ENCODE measurements at regions not wholly inside any gene's neighbourhood (a gene's known extent, or its start where the extent isn't known, plus 50 kb on each side); places are given as distances from the start of the nearest gene placed in this dataset.

DNA sequence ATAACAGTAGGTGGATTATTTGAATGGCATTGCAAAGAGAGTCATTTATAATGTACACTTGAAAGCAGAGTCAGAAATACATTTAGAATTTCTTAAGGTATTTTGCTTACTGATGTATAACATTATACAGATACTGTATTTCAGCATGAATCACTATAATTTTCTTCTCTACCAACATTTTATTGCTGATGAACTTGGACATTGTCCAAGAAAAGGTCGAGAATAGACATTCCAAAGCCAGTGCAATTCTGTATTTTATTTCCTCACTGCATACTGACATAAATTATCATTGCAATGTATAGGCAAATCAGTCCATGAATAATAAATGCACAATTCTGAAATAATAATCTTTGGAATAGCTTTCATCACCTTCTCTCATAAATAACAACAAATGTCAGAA is 1420.0 kb upstream of the EYS start:
- Histone ChIP-seq H4K20me1 (replicated peaks; ENCODE audit: control insufficient read depth, extremely low read depth, insufficient read depth, low read length) (no peaks in the 10 kb centered on the region), H3K9ac (replicated peaks; ENCODE audit: extremely low read depth, insufficient read depth, low read length) (no peak overlapping the region), H3K36me3 (ENCODE audit: control insufficient read depth in 2 of 2, extremely low read depth in 1 of 2, insufficient read depth in 2 of 2, low read length in 2 of 2) (no peaks in the 10 kb centered on the region), H2AFZ (ENCODE audit: low read depth, low read length) (no peak overlapping the region), H3K4me2 (ENCODE audit: insufficient read depth, low read length) (no peak overlapping the region), H3K27me3 (ENCODE audit: control insufficient read depth in 2 of 2, insufficient read depth in 2 of 2, low read length in 2 of 2) (no peaks in the 10 kb centered on the region), H3K4me1 (ENCODE audit: control insufficient read depth, extremely low read depth, insufficient read depth, low read length) (no peaks in the 10 kb centered on the region), H3K79me2 (ENCODE audit: control insufficient read depth, insufficient read depth, low read length) (no peaks in the 10 kb centered on the region), H3K27ac (ENCODE audit: insufficient read depth, low read depth, low read length) (no peak overlapping the region), H3K9me1 (replicated peaks; ENCODE audit: control insufficient read depth, extremely low read depth, insufficient read depth, low read length) (no peaks in the 10 kb centered on the region), H3K4me3 (replicated peaks in 1 of 3; ENCODE audit: insufficient read depth in 1 of 3, low read depth in 1 of 3, low read length in 3 of 3) (no peak overlapping the region), H3K9me3 (replicated peaks; ENCODE audit: control insufficient read depth, insufficient read depth, low read length) (peaks cover 5% of the 10 kb centered on the region)
- dilution Hi-C loops (cut with MboI; ENCODE audit: extremely low pct_ligation_motif_present, low sequenced_read_pairs) (no loop called here), intact Hi-C loops (cut with micrococcal nuclease) (no loop called here)
- ChIA-PET POLR2A (no interaction called here), CTCF (no interaction called here)
- TF ChIP-seq JUN (IDR thresholded peaks at IDR 0.05; ENCODE audit: borderline replicate concordance, insufficient read depth, insufficient read length, low read depth) (no peak), FOS (IDR thresholded peaks at IDR 0.05; ENCODE audit: borderline replicate concordance, insufficient read depth, low read length) (no peak), MYC (IDR thresholded peaks at IDR 0.05; ENCODE audit: low read depth, low read length) (no peak)
- TF ChIP-seq, protein P1, sequence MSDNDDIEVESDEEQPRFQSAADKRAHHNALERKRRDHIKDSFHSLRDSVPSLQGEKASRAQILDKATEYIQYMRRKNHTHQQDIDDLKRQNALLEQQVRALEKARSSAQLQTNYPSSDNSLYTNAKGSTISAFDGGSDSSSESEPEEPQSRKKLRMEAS (IDR thresholded peaks at IDR 0.05; ENCODE audit: insufficient read depth, insufficient read length), result no peak
- FAIRE-seq (no peak), DNase-seq (ENCODE audit: low read depth, low spot score) (no peak)
- BruUV-seq (replicated peaks), result no TSS peak

DNA sequence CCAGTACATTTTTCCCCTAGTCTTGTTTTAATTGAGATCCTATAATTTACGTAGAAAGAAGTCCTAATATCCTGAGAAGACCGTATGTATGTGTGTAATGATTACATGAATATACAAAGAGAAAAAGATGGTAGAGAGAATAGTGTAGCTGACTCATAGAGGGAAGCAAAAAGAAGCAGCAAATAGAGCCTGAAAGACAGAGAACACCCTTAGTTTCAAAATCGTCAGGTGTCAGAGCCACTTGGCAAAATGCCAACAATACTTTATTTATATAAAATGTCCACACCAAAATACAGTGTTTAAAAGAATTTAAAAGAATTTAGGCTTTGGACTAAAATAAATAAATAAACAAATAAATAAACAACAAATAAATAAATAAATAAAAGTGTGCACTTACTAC is 1414.1 kb upstream of the EYS start:
- POLR2A ChIA-PET, result no interaction called here
- FAIRE-seq (no peak), DNase-seq (ENCODE audit: low read depth, low spot score) (no peak)
- Histone ChIP-seq H3K4me2 (ENCODE audit: insufficient read depth, low read length) (no peak overlapping the region), H3K27ac (ENCODE audit: insufficient read depth, low read depth, low read length) (no peak overlapping the region), H3K36me3 (ENCODE audit: control insufficient read depth in 2 of 2, extremely low read depth in 1 of 2, insufficient read depth in 2 of 2, low read length in 2 of 2) (no peaks in the 10 kb centered on the region), H3K4me1 (ENCODE audit: control insufficient read depth, extremely low read depth, insufficient read depth, low read length) (no peaks in the 10 kb centered on the region), H2AFZ (ENCODE audit: low read depth, low read length) (no peak overlapping the region), H3K79me2 (ENCODE audit: control insufficient read depth, insufficient read depth, low read length) (no peaks in the 10 kb centered on the region), H4K20me1 (replicated peaks; ENCODE audit: control insufficient read depth, extremely low read depth, insufficient read depth, low read length) (no peaks in the 10 kb centered on the region), H3K9ac (replicated peaks; ENCODE audit: extremely low read depth, insufficient read depth, low read length) (no peak overlapping the region), H3K27me3 (ENCODE audit: control insufficient read depth in 2 of 2, insufficient read depth in 2 of 2, low read length in 2 of 2) (no peaks in the 10 kb centered on the region), H3K9me3 (replicated peaks; ENCODE audit: control insufficient read depth, insufficient read depth, low read length) (peaks cover 5% of the 10 kb centered on the region), H3K4me3 (replicated peaks in 1 of 3; ENCODE audit: insufficient read depth in 1 of 3, low read depth in 1 of 3, low read length in 3 of 3) (no peak overlapping the region), H3K9me1 (replicated peaks; ENCODE audit: control insufficient read depth, extremely low read depth, insufficient read depth, low read length) (no peaks in the 10 kb centered on the region)
- BruUV-seq (replicated peaks), result no TSS peak
- intact Hi-C loops (cut with micrococcal nuclease), result no loop called here
- dilution Hi-C loops (cut with MboI; ENCODE audit: extremely low pct_ligation_motif_present, low sequenced_read_pairs), result no loop called here
- TF ChIP-seq, protein P2, sequence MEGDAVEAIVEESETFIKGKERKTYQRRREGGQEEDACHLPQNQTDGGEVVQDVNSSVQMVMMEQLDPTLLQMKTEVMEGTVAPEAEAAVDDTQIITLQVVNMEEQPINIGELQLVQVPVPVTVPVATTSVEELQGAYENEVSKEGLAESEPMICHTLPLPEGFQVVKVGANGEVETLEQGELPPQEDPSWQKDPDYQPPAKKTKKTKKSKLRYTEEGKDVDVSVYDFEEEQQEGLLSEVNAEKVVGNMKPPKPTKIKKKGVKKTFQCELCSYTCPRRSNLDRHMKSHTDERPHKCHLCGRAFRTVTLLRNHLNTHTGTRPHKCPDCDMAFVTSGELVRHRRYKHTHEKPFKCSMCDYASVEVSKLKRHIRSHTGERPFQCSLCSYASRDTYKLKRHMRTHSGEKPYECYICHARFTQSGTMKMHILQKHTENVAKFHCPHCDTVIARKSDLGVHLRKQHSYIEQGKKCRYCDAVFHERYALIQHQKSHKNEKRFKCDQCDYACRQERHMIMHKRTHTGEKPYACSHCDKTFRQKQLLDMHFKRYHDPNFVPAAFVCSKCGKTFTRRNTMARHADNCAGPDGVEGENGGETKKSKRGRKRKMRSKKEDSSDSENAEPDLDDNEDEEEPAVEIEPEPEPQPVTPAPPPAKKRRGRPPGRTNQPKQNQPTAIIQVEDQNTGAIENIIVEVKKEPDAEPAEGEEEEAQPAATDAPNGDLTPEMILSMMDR (IDR thresholded peaks at IDR 0.05; ENCODE audit: extremely low read depth in 1 of 2, insufficient read depth in 1 of 2, low read depth in 1 of 2, low read length in 2 of 2), result no peak
- no peak for TF ChIP-seq EZH2 (IDR thresholded peaks at IDR 0.05; ENCODE audit: borderline replicate concordance, low read depth, low read length, severe bottlenecking)
- TF ChIP-seq JUN (IDR thresholded peaks at IDR 0.05; ENCODE audit: borderline replicate concordance, insufficient read depth, insufficient read length, low read depth), result no peak
- TF ChIP-seq GATA2 (IDR thresholded peaks at IDR 0.05; ENCODE audit: insufficient read depth, insufficient read length, low read depth, low read length), result no peak
- no peak for TF ChIP-seq POLR2AphosphoS5 (IDR thresholded peaks at IDR 0.05; ENCODE audit: insufficient read depth, low read depth, low read length)
- TF ChIP-seq POLR2A (IDR thresholded peaks at IDR 0.05; ENCODE audit: low read depth, low read length), result no peak
- no peak for TF ChIP-seq FOS (IDR thresholded peaks at IDR 0.05; ENCODE audit: borderline replicate concordance, insufficient read depth, low read length)
- no peak for TF ChIP-seq MYC (IDR thresholded peaks at IDR 0.05; ENCODE audit: low read depth, low read length)
- CTCF ChIA-PET, result no interaction called here

All from endothelial cell of umbilical vein (primary cell).